GM21526 (cell line): ENCODE measurements at regions not wholly inside any gene's neighbourhood (a gene's known extent, or its start where the extent isn't known, plus 50 kb on each side); places are given as distances from the start of the nearest gene placed in this dataset.

Experiments
- ATAC-seq: cut with Tn5 transposase; IDR thresholded peaks from one replicate; pipeline ENCODE4 v1.9.1; 2021; ENCODE audit warnings: moderate library complexity; ENCODE audit not compliant: unreplicated experiment, low FRiP score

DNA sequence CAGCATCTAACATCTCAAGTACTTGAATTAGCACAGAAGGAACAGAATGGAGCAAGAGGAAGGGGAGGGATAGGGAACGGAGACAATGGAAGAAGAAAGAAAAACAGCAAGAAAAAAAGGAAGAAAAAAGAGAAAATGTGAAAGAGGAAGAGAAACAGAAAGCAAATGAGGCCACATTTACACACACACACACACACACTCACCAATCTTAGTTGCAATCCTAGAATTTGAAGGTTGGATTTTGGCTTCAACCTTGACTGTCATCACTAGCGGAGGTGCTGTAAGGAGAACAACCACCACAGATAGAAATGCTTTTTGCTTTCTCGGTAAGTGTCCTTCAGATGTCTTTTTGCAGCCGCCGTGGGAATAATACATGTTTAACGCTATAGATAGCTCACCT is 327.1 kb upstream of the NWD2 start:
- ATAC-seq = peak; percentile 54

DNA sequence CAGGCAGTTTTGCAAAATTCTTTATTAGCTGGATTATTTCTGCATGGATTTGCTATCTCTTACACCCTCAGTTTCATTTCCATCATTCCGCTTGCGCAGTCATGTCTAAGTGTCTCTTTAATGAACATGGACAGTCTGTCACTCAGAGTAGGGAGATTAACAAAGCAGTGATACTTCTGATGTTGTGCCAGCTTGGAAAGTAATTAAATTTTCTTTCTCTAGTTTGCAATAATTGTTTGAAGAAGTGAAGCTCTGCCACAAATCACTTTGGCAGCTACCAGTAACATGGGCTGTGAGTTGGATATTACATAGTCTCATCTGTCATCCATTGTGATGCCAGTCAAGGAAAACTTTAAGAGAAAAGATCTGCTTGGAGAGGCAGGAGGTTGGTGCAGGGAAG is 324.8 kb upstream of the NWD2 start:
- no peak for ATAC-seq

DNA sequence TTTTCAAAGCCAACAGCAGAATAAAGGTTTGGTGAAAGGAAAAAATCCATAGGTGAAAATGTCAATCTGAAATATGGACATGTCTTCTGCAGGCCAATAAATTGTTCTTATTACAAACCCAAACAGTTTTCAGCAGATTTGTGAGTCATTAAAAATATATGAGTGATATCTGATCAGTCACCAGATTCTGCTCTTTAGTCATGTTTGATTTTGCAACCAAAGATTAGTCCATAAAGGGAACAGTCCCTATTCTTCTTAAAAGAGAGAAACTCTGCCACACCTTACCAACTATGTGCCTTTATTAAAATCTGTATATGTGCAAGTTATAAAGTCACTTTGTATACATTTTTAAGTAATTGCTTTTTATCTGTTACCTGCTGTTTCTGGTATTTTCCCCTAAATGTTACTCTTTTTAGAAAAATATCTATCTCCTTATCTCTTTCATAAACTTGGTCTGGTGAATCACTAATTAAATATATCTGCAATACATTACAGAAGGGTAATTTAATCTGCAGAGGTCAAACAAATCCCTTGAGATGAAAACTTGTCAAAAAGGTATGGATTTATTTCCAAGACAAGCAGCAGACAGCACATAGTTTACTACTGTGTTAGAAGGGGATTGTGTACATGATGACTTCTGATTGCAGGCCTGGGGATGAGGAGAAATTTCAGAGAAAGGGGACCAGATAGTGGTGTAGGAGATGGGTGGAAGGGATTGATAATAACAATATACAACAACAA is 322.9 kb upstream of the NWD2 start:
- no peak for ATAC-seq

DNA sequence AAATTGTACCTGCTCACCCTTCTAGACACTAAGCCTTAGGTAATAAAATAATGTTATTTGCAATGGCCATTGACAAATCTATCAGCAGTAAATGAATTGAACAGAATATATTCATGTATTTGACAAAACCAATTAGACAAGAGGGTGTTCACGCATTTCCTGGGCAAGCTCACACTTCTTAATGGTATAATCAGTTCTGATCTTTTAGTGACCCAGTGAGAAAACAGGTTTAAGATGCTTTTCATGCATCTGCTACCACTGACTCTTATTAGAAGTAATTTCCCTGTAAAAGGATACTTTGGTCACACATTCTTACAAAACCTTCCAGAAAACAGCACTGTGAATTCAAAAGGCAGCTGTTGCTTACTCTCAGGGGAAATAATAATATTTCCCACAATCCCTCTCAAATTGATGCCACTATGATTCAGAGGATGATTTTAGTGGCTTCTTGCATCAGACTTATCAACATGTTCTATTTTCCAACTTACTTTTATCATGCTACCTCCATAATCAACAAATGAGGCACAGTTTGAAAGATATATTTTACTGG is 313.9 kb upstream of the NWD2 start:
- no peak for ATAC-seq

DNA sequence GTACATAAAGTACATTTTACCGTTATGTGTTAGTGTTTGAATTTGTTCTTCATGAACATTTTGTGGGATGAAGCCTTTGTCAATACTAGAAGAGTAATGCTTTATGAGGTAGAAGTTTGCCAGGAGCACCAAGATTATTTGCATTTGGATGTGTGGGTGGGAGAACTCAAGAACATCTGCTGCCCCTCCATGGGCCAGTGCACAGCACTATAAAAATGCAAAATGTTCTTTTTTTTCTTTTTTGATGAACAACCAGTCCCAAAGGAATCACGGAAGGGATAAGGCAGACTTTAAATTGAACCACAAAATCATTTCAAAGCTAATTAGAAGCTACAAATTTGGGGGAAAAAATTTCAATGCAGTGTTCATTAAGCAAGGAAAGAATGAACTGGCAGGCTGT is 300.3 kb upstream of the NWD2 start:
- ATAC-seq = no peak

DNA sequence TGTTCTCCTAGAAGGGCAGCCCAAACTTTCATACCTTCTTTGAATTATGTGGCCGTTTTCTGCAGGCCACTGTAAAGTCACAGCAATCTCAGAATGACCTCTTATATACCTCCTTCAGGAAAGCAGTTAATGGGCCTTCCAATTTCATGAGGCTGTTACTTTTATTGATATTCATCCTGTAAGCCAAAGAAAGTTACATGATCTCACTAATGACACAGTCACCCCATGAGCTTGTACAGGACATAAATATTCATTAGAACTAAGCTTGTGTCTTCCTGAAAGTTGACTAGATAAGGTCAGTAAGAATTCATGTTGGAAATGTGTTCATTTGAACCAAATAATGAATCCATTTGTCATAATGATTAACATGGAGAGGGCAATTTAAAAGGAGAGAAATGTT is 283.1 kb upstream of the NWD2 start:
- no peak for ATAC-seq

DNA sequence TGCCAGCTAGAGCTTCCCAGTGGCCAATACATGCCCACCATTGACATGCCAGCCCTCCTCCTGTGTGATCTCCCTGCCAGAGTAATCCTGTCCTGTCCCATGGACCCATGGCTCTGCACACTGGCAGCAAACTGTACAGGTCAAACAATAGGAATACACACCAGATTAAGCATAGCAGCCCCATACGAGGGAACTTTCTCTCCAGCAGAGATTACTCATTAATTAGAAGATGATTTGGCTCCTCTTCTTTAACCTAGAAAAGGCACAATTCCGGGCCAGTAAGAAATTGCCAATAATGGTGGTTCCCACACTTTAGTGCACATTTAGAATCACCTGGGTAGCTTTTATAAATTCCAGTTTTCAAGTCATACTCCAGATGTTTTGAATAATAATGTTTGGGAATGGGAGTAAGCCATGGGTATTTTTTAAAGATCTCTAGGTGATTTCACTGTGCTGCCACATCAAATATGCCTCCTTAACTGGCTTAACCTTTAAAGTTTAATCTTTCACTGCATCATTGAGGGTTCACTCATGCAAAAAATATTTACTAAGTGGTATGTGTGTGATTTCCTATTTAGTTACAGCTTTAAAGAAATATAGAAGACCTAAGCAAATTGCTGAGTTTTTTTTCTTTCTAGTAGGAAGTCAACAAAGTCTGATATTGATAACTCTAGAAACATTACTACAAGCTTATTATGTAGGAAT is 277.6 kb upstream of the NWD2 start:
- no peak for ATAC-seq

DNA sequence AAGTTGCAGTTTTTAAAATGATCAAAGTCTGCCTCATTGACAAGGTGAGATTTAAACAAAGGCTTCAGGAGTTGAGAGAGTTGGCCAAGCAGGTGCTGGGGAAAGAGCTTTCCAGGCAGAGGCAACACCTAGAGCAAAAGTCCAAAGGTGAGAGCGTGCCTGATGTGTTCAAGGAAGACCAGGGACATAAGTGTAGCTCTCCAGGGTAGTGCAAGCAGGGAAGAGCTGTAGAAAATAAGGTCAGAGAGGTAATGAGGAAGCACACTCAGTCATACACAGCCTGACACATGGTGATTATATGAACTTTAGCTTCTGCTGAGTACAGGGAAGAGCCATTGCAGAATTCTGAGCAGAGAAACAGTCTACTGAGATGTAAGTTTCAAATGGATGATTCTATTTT is 265.0 kb upstream of the NWD2 start:
- no peak for ATAC-seq

DNA sequence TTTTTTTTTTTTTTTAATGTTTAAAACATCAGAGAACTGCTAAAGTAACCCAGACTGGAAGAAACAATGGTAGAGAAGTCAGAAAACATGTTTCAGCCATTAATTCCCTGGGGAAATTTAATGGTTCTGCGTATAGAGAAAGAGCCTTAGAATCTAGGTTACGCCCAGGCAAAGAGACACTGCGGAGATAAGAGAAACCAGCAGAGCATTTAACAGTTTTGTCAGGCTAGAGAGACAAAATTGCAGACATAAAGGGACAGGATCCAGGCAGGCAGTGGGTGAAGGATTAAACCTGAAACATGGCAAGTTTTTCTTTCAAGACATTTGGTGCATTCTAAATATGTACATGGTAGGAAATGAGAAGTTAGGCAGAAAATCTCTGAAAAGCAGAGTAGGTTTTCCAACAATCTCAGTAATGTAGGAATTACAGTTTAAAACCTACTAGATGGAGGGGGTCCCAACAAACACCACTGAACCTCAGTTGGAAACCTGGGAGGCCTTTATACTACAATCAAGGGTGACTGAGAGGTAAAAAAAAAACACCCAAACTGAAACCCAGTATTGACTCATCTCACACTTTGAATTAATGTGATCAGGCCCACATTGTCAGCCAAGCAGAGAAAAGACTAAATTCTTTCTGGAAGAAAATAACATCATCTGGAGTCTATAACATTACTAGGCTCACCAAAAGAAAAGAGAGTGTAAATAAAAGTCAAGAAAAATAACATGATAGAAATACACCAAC is 254.2 kb upstream of the NWD2 start:
- ATAC-seq = peak; percentile 92

DNA sequence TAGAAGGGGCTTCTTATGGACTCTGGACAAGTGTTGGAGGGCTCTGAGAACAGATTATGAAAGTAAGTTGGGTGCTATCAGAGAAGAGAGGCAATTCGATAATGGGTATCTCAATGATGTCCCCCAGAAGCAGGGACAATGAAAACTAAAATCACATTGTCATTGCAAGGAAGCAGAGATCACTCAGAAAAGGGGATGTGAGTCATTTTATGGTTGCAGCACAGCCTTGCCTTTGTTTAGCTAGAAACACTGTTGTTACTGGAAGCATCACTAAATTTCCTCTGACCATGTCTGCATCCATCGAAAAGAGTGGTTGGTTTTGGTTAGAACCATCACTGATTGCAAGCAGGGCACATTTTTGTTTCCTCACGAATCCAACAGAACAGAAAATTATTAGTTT is 246.8 kb upstream of the NWD2 start:
- peak; percentile 75 for ATAC-seq

DNA sequence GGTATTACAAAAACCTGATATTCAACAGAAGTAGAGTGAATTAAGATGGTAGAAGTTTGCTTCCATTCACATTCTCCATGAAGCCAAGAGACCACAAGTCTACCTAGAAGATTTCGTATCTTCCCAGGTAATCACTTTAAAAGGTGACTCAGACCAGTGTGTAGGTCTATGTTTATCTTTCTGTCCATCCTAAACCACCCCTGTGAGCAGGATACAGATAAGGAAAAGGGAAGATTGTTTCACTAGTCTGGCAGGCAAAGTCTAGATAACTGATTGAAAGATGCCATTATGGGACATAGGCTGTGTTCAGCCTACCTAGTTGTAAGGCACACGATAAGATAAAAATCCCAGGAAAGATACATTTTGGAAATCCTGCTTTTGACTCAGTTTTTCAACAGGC is 244.3 kb upstream of the NWD2 start:
- no peak for ATAC-seq

DNA sequence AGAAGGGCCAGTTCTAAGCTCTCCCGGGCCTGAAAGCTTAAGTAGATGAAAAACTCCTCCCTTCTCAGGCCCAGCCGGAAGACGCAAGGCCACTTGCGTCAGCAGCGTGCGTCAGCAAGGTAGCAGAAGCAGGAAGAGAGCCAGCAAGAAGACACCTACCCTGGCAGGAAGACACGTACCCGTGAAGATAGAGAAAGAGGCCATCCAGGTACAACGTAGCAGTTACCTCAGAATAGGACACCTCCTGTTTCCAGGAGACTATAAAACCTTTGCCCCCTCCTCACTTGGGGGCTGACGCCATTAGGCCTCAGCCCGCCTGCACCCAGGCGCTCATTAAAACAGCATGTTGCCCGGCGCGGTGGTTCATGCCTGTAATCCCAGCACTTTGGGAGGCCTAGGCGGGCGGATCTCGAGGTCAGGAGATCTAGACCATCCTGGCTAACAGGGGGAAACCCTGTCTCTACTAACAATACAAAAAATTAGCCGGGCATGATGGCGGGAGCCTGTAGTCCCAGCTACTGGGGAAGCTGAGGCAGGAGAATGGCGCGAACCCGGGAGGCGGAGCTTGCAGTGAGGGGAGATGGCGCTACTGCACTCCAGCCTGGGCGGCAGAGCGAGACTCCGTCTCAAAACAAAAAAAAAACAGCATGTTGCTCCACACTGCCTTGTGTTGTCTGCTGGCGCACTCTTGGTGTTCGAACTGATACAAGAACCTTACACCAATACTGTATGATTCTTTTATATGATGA is 242.7 kb upstream of the NWD2 start:
- ATAC-seq = no peak

DNA sequence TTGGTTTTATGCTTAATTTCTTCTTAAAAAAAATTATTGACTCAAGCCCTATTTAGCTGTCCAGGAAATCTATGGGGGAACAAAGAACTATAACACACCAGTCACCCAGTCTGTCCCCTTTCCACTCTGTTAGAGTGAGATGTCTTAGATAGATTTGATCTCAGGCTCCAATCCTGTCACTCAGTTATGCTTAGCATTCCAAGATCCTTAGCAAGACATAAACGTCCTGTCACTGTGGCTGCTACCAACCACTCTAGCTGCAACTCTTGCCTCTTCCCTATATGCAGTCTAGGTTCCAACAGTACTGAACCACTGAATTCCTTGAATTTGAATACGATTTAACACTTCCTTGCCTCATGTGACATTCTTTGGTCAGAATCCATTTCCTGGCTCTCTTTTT is 241.9 kb upstream of the NWD2 start:
- ATAC-seq = no peak

DNA sequence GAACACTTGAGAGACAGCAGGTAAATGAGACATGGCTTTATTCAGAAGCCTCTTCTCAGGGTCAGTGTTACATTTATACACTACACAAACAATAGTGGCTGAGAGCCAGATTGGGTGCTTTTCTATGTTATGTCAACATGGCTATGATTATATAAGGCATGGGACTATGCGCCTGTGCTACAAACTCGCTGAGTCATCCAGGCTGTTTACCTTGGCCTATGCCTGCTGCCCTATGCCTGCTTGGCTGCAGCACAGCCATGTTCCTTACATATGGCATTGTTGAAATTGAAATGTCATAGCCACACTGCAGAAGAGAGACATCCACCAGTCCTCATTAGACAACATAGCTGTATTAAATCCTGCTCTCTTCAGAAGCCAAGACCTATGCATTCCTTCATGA is 236.3 kb upstream of the NWD2 start:
- no peak for ATAC-seq

DNA sequence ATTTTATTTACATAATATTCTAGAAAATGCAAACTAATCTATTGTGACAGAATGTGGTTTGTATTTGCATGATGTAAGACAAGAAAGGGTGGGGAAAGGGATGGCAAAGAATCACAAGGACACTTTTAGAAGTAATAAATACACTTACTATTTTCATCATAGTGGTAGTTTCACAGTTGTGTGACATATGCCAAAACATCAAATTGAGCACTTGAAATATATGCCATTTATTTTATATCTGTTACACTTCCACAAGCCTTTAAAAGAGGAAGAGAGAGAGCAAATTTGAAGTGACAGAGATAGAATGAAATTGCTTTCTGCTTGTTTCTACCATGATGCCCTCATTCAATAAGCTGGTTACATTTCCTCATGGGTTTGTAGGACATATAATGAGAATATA is 230.0 kb upstream of the NWD2 start:
- ATAC-seq = no peak

DNA sequence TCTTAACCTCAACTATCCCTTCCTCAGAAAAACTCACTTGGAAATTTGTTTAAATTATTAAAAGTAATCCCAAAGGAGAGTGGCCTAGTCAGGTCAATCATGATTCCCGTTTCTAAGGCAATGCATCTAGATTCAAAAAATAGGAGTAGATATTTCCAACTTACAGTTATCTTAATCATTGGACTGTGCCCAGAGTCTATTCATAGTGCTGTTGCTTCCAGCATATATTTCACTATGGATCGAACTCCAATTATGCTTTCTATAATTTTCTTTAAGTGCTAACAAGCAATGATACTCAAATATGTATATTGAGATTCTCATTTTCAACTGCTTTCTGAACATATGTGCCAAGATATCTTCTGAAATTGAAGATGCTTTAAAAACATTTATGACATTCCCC is 229.2 kb upstream of the NWD2 start:
- ATAC-seq = no peak

DNA sequence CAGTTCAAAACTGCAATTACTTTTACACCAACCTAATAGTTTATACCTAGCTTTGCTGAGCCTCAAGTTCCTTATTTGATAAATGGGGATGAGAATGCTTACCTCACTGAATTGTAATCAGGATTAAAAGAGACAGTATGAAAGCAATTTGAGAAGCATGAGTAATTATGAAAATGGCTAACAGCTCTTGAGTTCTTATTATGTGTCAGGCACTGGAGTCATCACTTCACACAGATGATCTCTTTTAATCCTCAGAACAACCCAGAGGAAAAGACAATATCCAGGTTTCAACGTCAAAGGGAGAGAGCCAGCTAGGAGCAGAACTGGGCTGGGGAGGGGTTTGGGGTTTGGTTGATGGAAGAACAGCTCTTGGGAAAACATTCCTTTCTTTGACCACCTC is 221.0 kb upstream of the NWD2 start:
- ATAC-seq = no peak

DNA sequence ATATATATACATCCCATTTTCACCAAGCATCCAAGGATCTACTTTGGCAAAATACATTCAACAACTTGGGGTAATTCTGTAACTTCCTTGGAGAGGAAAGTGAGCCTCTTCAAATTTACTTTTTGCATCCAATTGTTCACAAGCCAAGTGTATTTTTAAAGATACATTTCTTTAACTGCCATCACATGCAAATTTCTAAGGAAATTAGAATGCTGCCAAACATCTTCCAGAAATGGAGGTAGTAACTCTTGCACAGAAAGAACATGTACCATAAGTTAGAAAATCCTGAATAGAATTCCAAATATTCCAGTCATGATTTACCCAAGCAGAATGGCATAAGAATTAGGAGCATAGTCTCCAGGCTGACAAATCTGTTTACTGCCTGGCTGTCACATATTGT is 220.5 kb upstream of the NWD2 start:
- ATAC-seq = no peak

DNA sequence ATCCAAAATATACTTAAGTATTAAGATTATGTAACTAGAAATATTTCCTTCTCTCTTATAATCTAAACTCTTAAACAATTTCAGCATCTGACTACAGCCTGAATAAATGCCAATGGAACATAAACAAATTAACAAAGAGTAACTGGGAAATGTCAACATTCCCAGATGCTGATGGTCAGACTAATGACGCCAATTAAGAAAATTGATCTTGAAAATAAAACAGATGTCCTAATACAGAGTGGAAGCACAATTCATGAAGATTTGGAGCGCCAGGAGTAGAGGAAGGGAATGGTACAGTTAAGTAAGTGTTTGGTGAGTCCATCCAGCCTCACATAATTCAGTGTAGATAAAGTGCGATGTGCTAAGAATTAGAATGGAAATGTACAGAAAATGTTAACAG is 203.7 kb upstream of the NWD2 start:
- no peak for ATAC-seq

DNA sequence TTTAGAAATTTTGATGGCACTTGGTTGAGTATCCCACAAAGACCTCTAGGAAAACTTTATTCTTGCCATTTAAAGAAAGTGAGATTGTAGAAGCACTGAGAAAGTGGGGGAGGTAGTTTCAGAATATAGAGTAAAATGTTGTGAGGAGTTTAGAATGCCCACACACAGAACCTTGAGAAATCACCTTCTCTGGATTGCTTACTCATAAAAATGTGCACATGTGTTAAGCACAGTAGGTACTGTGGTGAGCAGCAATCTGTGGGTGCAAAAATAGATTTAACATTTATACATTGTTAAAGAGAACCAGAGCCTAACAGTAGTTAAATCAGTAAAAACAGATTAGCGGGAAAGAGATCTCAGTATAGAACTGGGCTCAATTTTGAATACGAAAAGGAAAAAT is 201.2 kb upstream of the NWD2 start:
- peak; percentile 58 for ATAC-seq

DNA sequence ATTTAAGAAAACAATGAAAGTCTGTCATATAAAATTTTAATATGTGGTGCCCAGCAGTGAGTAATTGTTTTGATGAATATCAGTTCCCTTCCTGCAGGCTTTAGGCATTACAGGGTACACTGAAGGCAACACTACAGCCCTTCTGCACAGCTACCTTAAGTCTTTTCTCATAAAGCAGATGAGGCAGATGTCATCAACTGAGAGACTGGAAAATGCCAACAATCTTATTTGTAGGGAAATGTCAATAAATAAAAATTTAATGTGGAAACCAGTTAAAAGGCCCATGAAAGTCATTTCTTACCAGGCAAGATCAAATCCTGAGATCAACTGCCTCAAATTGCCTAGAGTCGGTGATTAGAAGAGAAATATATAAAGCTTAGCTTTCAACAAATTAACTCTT is 193.4 kb upstream of the NWD2 start:
- no peak for ATAC-seq
